Fibroblast of lung (primary cell): ENCODE measurements at regions not wholly inside any gene's neighbourhood (a gene's known extent, or its start where the extent isn't known, plus 50 kb on each side); places are given as distances from the start of the nearest gene placed in this dataset.

ENCODE experiments used
- DNase-seq, 2 donors: peaks; one replicate each; pipeline versions ENCODE4 v3.0.0 to v3.0.0-alpha.2; 2010; ENCODE audit warnings: low read depth in 2 of 2
- H2AFZ ChIP-seq: 2 replicates; pipeline ENCODE4 v1.5.1; 2012; ENCODE audit warnings: low read length, control low read depth, inconsistent platforms
- H3K27ac ChIP-seq: 2 replicates; pipeline ENCODE4 v1.5.1; 2011; ENCODE audit warnings: low read length, control low read depth; ENCODE audit not compliant: insufficient read depth
- H3K27me3 ChIP-seq: 2 replicates; pipeline ENCODE4 v1.5.1; 2011; ENCODE audit warnings: mild to moderate bottlenecking, low read length; ENCODE audit not compliant: control insufficient read depth, insufficient read depth
- H3K36me3 ChIP-seq: 2 replicates; pipeline ENCODE4 v1.5.1; 2011; ENCODE audit warnings: low read length; ENCODE audit not compliant: control insufficient read depth, insufficient read depth
- H3K4me1 ChIP-seq: 2 replicates; pipeline ENCODE4 v1.5.1; 2011; ENCODE audit warnings: low read length; ENCODE audit not compliant: control insufficient read depth, insufficient read depth; ENCODE audit errors: extremely low read depth
- H3K4me2 ChIP-seq: 2 replicates; pipeline ENCODE4 v1.5.1; 2011; ENCODE audit warnings: low read length, control low read depth; ENCODE audit not compliant: insufficient read depth; ENCODE audit errors: extremely low read depth
- H3K4me3 ChIP-seq, 4 experiments: fragments of 200-600 bp in 1 of 4; sonication (generic) in 1 of 4; replicated peaks in 1 of 4; 2 replicates each; pipeline ENCODE4 v1.5.1; 2011 to 2016; ENCODE audit warnings: low read length in 4 of 4, low read depth in 3 of 4, mild to moderate bottlenecking in 3 of 4, control low read depth in 2 of 4, inconsistent platforms in 1 of 4, mixed read lengths in 1 of 4; ENCODE audit not compliant: insufficient read depth in 1 of 4; ENCODE audit errors: control extremely low read depth in 1 of 4
- H3K79me2 ChIP-seq: 2 replicates; pipeline ENCODE4 v1.5.1; 2012; ENCODE audit warnings: mild to moderate bottlenecking, low read length, inconsistent platforms; ENCODE audit not compliant: control insufficient read depth, insufficient read depth
- H3K9ac ChIP-seq: 2 replicates; pipeline ENCODE4 v1.5.1; 2011; ENCODE audit warnings: mild to moderate bottlenecking, low read length, control low read depth; ENCODE audit not compliant: insufficient read depth
- H3K9me3 ChIP-seq: 2 replicates; pipeline ENCODE4 v1.5.1; 2012; ENCODE audit warnings: low read depth, low read length; ENCODE audit not compliant: control insufficient read depth, insufficient read depth
- H4K20me1 ChIP-seq: 2 replicates; pipeline ENCODE4 v1.5.1; 2011; ENCODE audit warnings: low read length; ENCODE audit not compliant: control insufficient read depth, insufficient read depth; ENCODE audit errors: extremely low read depth
- EZH2 ChIP-seq: IDR thresholded peaks from 2 replicates; pipeline ENCODE4 v1.5.1; 2012; ENCODE audit warnings: low read length, control low read depth, mild to moderate bottlenecking; ENCODE audit errors: missing control alignments
- TF ChIP-seq, protein P1 (sequence below), 2 donors: IDR thresholded peaks in 1 of 2; conservative IDR thresholded peaks in 1 of 2; 1 replicate in 1 of 2; 2 replicates in 1 of 2; pipeline ENCODE4 v1.5.1; 2011 to 2012; ENCODE audit warnings: low read length in 2 of 2, control low read depth in 1 of 2, inconsistent platforms in 1 of 2, low read depth in 1 of 2, mild to moderate bottlenecking in 1 of 2

DNA sequence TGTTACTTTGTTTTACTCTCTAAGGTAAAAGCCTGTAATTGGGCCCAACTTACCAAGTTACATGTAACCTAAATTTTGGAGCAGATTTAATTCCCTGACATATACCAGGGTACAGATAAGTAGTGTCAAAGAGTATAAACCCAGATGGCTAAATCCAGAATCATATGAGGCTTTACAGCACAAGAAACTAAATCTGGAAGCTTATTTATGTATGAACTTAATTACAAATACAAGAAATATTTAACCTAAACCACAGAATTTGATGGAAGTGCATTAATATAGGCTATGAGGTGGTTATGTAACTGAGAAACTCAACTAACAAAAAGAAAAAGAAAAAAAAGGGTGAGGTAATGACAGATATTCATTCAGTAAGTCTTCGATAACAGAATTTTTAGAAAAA lies 930.2 kb upstream of the ALCAM start:
- H3K79me2 ChIP-seq = no peaks in the 10 kb centered on the region
- TF ChIP-seq, protein P1, sequence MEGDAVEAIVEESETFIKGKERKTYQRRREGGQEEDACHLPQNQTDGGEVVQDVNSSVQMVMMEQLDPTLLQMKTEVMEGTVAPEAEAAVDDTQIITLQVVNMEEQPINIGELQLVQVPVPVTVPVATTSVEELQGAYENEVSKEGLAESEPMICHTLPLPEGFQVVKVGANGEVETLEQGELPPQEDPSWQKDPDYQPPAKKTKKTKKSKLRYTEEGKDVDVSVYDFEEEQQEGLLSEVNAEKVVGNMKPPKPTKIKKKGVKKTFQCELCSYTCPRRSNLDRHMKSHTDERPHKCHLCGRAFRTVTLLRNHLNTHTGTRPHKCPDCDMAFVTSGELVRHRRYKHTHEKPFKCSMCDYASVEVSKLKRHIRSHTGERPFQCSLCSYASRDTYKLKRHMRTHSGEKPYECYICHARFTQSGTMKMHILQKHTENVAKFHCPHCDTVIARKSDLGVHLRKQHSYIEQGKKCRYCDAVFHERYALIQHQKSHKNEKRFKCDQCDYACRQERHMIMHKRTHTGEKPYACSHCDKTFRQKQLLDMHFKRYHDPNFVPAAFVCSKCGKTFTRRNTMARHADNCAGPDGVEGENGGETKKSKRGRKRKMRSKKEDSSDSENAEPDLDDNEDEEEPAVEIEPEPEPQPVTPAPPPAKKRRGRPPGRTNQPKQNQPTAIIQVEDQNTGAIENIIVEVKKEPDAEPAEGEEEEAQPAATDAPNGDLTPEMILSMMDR (conservative IDR thresholded peaks at IDR 0.05 in 1 of 2, IDR thresholded peaks at IDR 0.05 in 1 of 2; ENCODE audit: low read depth in 1 of 2, low read length in 2 of 2) = no peak
- no peak for TF ChIP-seq EZH2
- H3K36me3 ChIP-seq = no peaks in the 10 kb centered on the region
- no peak overlapping the region for H3K27ac ChIP-seq
- no peak overlapping the region for H3K9ac ChIP-seq
- no peaks in the 10 kb centered on the region for H3K9me3 ChIP-seq
- no peak overlapping the region for H3K4me2 ChIP-seq
- no peaks in the 10 kb centered on the region for H3K4me1 ChIP-seq
- no peak overlapping the region for H3K4me3 ChIP-seq
- peak; percentile 6 to 65 for DNase-seq
- no peak overlapping the region for H2AFZ ChIP-seq
- no peaks in the 10 kb centered on the region for H3K27me3 ChIP-seq
- no peaks in the 10 kb centered on the region for H4K20me1 ChIP-seq

DNA sequence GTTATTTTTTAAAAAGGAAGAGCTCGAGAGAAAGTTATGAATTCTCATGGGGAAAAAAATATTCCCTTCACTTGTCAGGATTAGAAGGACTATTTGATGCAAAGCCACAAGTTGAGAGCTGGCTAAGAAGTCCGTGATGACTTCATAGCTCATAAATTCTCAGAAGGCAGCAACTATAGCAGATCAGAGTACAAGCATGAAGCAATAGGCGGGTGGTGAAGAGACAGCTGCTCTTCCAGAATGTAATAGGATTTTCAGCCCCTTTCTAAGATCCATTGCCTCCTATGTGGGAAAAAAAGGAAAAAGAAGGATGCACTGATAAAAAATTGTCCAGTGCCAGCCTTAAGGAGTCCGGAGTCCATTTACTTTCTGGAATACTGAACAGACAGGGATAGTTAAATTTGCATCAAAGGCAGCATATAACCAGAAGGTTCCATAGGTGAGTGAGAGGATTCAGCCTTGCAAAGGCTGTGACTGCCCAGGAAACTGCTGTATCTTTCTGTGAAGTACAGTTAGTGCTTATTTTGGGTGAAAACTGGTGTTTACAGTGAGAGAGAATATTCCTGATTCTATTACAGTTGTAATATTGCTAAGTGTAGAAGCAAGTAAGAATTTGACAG lies 929.5 kb upstream of the ALCAM start:
- no peak overlapping the region for H3K9ac ChIP-seq
- TF ChIP-seq EZH2 = no peak
- TF ChIP-seq, protein P1 (conservative IDR thresholded peaks at IDR 0.05 in 1 of 2, IDR thresholded peaks at IDR 0.05 in 1 of 2; ENCODE audit: low read depth in 1 of 2, low read length in 2 of 2) = no peak

GRCh38 chr3:104437891-104438290 lies 928.8 kb upstream of the ALCAM start:
- Histone ChIP-seq H3K36me3 (no peaks in the 10 kb centered on the region), H4K20me1 (no peaks in the 10 kb centered on the region), H3K4me1 (no peaks in the 10 kb centered on the region), H3K79me2 (no peaks in the 10 kb centered on the region), H2AFZ (no peak overlapping the region), H3K27me3 (no peaks in the 10 kb centered on the region), H3K4me2 (no peak overlapping the region), H3K4me3 (no peak overlapping the region), H3K27ac (no peak overlapping the region), H3K9me3 (no peaks in the 10 kb centered on the region), H3K9ac (no peak overlapping the region)
- DNase-seq = peak; percentile 49 to 84
- TF ChIP-seq, protein P1 (conservative IDR thresholded peaks at IDR 0.05 in 1 of 2, IDR thresholded peaks at IDR 0.05 in 1 of 2; ENCODE audit: low read depth in 1 of 2, low read length in 2 of 2) = no peak
- TF ChIP-seq EZH2 = no peak

More for the DNA sequence above, 929.5 kb upstream of the ALCAM start:
- H3K4me1 ChIP-seq = no peaks in the 10 kb centered on the region
- H3K9me3 ChIP-seq = no peaks in the 10 kb centered on the region
- DNase-seq = peak; percentile 78 to 89
- H4K20me1 ChIP-seq = no peaks in the 10 kb centered on the region
- no peak overlapping the region for H3K4me3 ChIP-seq
- H3K79me2 ChIP-seq = no peaks in the 10 kb centered on the region
- H3K36me3 ChIP-seq = no peaks in the 10 kb centered on the region
- no peaks in the 10 kb centered on the region for H3K27me3 ChIP-seq
- H2AFZ ChIP-seq = no peak overlapping the region
- no peak overlapping the region for H3K4me2 ChIP-seq
- H3K27ac ChIP-seq = no peak overlapping the region
